ENCODE measurements at regions not wholly inside any gene's neighbourhood (a gene's known extent, or its start where the extent isn't known, plus 50 kb on each side); places are given as distances from the start of the nearest gene placed in this dataset.
"Not testable (repeated sequence)": the region's sequence is repeated elsewhere in the genome, so short reads cannot be mapped to it uniquely, and the experiment has no call there.

GRCh38 chr5:167415779-167416746 lies 875.4 kb upstream of the WWC1 start:
- DNase-seq (ENCODE audit: low read depth), result no peak

GRCh38 chr5:167417662-167418061 lies 873.8 kb upstream of the WWC1 start:
- DNase-seq (ENCODE audit: low read depth), result no peak

GRCh38 chr5:167425161-167425560 lies 866.3 kb upstream of the WWC1 start:
- no peak for DNase-seq (ENCODE audit: low read depth)

- DNase-seq (ENCODE audit: low read depth), result no peak
Observed at GRCh38 chr5:167426501-167426900, 864.9 kb upstream of the WWC1 start.

- DNase-seq (ENCODE audit: low read depth), result not testable (repeated sequence)
Observed at GRCh38 chr5:167427641-167428040, 863.8 kb upstream of the WWC1 start.

GRCh38 chr5:167440846-167441245 lies 850.6 kb upstream of the WWC1 start:
- DNase-seq (ENCODE audit: low read depth), result no peak

- DNase-seq (ENCODE audit: low read depth), result no peak
Observed at GRCh38 chr5:167442922-167443321, 848.5 kb upstream of the WWC1 start.

GRCh38 chr5:167447466-167448375 lies 843.7 kb upstream of the WWC1 start:
- no peak for DNase-seq (ENCODE audit: low read depth)

GRCh38 chr5:167448376-167448775 lies 843.1 kb upstream of the WWC1 start:
- DNase-seq (ENCODE audit: low read depth), result no peak

GRCh38 chr5:167451076-167451475 lies 840.4 kb upstream of the WWC1 start:
- DNase-seq (ENCODE audit: low read depth), result no peak

GRCh38 chr5:167452136-167452535 lies 839.3 kb upstream of the WWC1 start:
- DNase-seq (ENCODE audit: low read depth), result no peak

GRCh38 chr5:167453246-167454030 lies 838.0 kb upstream of the WWC1 start:
- DNase-seq (ENCODE audit: low read depth), result no peak

GRCh38 chr5:167458412-167458811 lies 833.0 kb upstream of the WWC1 start:
- DNase-seq (ENCODE audit: low read depth), result no peak

GRCh38 chr5:167460449-167461020 lies 830.9 kb upstream of the WWC1 start:
- DNase-seq (ENCODE audit: low read depth), result no peak

- DNase-seq (ENCODE audit: low read depth), result no peak
Observed at GRCh38 chr5:167463939-167464338, 827.5 kb upstream of the WWC1 start.

GRCh38 chr5:167466992-167467391 lies 824.5 kb upstream of the WWC1 start:
- no peak for DNase-seq (ENCODE audit: low read depth)

- DNase-seq (ENCODE audit: low read depth), result no peak
Observed at GRCh38 chr5:167472566-167473108, 818.8 kb upstream of the WWC1 start.

- no peak for DNase-seq (ENCODE audit: low read depth)
Observed at GRCh38 chr5:167478188-167478587, 813.3 kb upstream of the WWC1 start.

- no peak for DNase-seq (ENCODE audit: low read depth)
Observed at GRCh38 chr5:167479779-167480178, 811.7 kb upstream of the WWC1 start.

- DNase-seq (ENCODE audit: low read depth), result no peak
Observed at GRCh38 chr5:167481345-167481744, 810.1 kb upstream of the WWC1 start.

- no peak for DNase-seq (ENCODE audit: low read depth)
Observed at GRCh38 chr5:167482555-167482954, 808.9 kb upstream of the WWC1 start.
